D721Med (cell line): ENCODE measurements at regions not wholly inside any gene's neighbourhood (a gene's known extent, or its start where the extent isn't known, plus 50 kb on each side); places are given as distances from the start of the nearest gene placed in this dataset.
"Not testable (repeated sequence)": the region's sequence is repeated elsewhere in the genome, so short reads cannot be mapped to it uniquely, and the experiment has no call there.

Source experiments
- DNase-seq: peaks from one replicate; pipeline ENCODE4 v3.0.0; 2011; ENCODE audit warnings: low spot score; ENCODE audit not compliant: insufficient read length
- FAIRE-seq: peaks from 2 replicates; lab custom pipeline; 2011; peaks lifted over from hg19 to GRCh38; lab: Jason Lieb, UNC
- TF ChIP-seq, protein P1 (sequence below): IDR thresholded peaks from 2 replicates; pipeline ENCODE4 v1.5.1; 2012; ENCODE audit warnings: mild to moderate bottlenecking, control low read depth; ENCODE audit not compliant: insufficient read depth; ENCODE audit errors: missing control alignments

DNA sequence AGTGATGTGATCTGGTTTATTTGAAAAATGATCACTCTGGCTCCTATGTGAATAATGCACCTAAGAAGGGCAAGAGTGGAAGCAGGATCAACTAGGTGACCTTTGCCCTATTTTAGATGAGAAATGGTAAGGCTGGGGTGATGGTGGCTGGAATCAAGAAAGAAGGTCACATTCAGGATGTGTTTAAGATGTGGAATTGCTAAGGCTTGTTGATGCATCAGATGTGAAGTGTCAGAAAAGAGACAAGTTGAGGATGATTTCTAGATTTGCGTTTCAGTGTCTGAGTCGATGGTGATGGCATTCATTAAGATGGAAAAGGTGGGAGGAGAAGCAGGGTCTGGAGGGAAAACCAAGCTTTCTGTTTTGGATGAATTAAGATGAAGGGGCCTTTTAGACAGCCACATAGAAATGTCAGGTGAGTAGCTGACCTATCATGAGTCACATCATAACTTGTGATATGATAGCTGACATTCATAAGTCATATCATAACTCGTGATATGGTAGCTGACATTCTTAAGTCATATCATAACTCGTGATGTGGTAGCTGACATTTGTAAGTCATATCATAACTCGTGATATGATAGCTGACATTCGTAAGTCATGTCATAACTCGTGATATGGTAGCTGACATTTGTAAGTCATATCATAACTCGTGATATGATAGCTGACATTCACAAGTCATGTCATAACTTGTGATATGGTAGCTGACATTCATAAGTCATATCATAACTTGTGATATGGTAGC is 101.2 kb upstream of the SEC11C start:
- TF ChIP-seq, protein P1, sequence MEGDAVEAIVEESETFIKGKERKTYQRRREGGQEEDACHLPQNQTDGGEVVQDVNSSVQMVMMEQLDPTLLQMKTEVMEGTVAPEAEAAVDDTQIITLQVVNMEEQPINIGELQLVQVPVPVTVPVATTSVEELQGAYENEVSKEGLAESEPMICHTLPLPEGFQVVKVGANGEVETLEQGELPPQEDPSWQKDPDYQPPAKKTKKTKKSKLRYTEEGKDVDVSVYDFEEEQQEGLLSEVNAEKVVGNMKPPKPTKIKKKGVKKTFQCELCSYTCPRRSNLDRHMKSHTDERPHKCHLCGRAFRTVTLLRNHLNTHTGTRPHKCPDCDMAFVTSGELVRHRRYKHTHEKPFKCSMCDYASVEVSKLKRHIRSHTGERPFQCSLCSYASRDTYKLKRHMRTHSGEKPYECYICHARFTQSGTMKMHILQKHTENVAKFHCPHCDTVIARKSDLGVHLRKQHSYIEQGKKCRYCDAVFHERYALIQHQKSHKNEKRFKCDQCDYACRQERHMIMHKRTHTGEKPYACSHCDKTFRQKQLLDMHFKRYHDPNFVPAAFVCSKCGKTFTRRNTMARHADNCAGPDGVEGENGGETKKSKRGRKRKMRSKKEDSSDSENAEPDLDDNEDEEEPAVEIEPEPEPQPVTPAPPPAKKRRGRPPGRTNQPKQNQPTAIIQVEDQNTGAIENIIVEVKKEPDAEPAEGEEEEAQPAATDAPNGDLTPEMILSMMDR = no peak

DNA sequence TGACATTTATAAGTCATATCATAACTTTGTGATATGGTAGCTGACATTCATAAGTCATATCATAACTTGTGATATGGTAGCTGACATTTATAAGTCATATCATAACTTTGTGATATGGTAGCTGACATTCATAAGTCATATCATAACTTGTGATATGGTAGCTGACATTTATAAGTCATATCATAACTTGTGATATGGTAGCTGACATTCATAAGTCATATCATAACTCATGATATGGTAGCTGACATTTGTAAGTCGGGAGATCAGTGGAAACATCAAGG is 100.7 kb upstream of the SEC11C start:
- FAIRE-seq, DNase-seq: not testable (repeated sequence)

More for the DNA sequence above, 101.2 kb upstream of the SEC11C start:
- peak; percentile 100 for FAIRE-seq
- no peak for DNase-seq

DNA sequence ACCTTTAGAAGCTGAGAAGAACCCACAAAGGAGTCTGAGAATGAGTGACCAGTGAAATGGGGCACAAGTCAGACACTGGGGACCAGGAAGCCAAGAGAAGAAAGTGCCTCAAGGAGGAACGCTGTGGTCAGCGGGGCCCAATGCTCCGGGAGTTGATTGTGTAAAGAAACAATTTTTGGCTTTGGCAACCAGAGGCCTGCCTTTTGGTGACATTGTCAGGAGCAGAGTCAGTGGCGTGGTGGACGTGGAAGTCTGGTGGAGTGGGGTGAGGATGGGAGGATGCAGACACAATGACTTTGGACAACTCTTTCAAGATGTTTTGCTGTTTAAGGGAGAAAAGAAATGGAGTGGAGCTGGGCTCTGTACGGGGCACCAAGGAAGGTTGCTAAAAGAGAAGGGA is 100.2 kb upstream of the SEC11C start:
- DNase-seq (no peak), FAIRE-seq (no peak)
- TF ChIP-seq, protein P1 = no peak

DNA sequence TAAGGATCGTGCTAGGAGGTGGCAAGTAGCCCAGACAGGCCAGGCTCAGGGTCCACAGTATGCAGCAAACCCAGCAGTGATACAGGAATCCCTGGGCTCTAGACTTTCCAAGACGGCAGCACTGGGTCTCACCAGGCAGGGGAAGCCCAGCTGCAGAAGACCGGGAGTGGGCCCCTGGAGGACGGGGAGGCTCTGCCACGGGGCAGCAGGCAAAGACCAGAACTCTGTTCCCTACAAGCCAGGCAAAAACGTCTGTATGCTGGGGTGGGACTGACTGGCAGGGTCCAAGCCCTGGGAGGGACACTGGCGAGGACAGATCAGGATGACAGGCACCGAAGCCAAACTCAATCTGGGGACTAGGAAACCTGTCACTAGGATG is 98.9 kb upstream of the SEC11C start:
- DNase-seq = no peak
- TF ChIP-seq, protein P1 = no peak
- FAIRE-seq = no peak

DNA sequence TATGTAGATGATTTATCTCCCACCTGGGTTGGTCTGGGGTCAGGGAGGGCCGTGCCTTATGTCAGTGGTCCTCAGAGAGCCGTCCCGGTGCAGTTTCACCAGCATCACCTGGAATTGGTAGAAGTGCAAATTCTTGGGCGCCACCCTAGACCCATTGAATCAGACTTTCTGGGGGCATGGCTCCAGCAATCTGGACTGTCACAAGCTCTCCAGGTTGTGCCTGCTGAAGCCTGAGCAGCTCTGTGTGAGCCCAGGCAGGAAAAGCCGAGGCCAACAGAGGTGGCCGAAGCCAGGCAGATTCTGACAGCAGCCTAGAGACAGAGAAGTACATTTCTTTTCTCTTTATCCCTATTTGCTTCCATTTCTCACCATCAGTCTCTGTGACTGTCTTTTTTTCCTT is 98.4 kb upstream of the SEC11C start:
- DNase-seq (no peak), FAIRE-seq (no peak)
- TF ChIP-seq, protein P1 = no peak

DNA sequence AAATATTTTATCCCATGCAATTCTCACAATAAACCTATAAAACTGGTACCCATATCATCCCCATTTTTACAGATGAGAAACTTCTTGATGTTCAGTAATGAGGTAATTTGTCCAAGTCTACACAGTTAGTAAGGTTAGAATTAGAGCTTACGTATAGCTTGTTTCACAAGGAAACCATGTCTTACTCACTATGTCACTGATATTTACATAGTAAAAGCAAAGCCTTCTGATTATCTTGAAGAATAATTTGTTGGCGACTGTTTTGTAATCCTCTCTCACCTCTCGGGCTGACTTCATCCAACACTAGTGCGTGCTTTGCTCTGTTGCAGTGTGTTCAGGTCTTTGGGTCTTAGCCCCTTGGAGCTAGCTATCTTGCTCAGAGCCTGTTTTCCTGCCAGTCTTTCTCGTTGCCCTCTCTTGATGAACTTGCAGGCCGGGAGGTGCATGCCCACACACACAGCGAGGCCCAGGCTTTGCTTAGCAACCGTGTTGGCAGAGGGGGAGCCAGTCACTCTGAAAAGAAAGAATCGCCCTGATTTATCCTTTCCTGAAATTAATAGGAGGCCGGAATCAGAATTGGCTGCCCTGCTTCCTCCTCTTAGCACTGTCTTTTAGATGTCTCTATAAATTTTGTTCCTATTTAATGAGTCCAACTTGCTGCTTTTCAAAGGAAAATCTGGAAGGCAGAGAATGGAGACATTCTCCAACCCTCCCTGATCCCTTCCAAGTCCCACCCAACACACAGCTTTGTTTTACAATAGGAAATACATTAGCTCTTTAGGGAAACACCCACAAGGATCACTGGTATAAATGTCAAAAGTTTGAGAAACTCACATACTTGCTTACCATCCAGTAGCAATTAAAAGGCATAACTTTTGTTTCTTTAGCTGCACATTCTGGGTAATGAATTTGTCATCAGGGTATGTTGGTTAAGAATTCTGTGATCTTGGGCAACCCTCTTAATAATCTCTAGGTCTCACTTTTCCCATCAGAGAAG is 97.6 kb upstream of the SEC11C start:
- DNase-seq = no peak
- peak; percentile 99 for FAIRE-seq
- TF ChIP-seq, protein P1 = no peak

DNA sequence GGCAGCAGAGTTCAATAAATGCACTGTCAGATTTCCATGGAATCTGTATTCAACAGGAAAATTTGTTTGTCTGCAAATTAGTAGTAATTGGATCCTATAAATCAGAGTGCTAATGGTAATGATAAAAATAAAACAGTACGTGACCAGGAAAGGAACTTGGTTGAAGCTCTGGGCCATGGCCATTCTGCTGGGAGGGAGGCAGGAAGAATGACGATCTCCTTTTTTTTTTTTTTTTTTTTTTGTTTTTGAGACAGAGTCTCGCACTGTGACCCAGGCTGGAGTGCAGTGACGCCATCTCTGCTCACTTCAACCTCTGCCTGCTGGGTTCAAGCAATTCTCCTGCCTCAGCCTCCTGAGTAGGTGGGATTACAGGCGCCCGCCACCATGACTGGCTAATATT is 94.8 kb upstream of the SEC11C start:
- TF ChIP-seq, protein P1 = no peak
- FAIRE-seq = no peak
- no peak for DNase-seq
